ENCODE measurements at regions not wholly inside any gene's neighbourhood (a gene's known extent, or its start where the extent isn't known, plus 50 kb on each side); places are given as distances from the start of the nearest gene placed in this dataset.
"Not testable (repeated sequence)": the region's sequence is repeated elsewhere in the genome, so short reads cannot be mapped to it uniquely, and the experiment has no call there.

- FAIRE-seq (no peak), DNase-seq (ENCODE audit: low spot score) (no peak)
Observed at GRCh38 chr10:121365566-121365965, 232.7 kb downstream of the FGFR2 start.

GRCh38 chr10:121368347-121369025 is 229.8 kb downstream of the FGFR2 start:
- DNase-seq (ENCODE audit: low spot score) = no peak
- FAIRE-seq = no peak

- FAIRE-seq (no peak), DNase-seq (ENCODE audit: low spot score) (no peak)
Observed at GRCh38 chr10:121369616-121370015, 228.6 kb downstream of the FGFR2 start.

GRCh38 chr10:121371836-121372235 is 226.4 kb downstream of the FGFR2 start:
- no peak for FAIRE-seq
- DNase-seq (ENCODE audit: low spot score) = no peak

- DNase-seq (ENCODE audit: low spot score) = peak; percentile 30
- no peak for FAIRE-seq
Observed at GRCh38 chr10:121373411-121373810, 224.8 kb downstream of the FGFR2 start.

GRCh38 chr10:121374121-121374520 is 224.1 kb downstream of the FGFR2 start:
- FAIRE-seq (no peak), DNase-seq (ENCODE audit: low spot score) (no peak)

GRCh38 chr10:121375172-121375571 is 223.1 kb downstream of the FGFR2 start:
- FAIRE-seq (no peak), DNase-seq (ENCODE audit: low spot score) (no peak)

GRCh38 chr10:121378251-121378801 is 219.9 kb downstream of the FGFR2 start:
- no peak for DNase-seq (ENCODE audit: low spot score)
- no peak for FAIRE-seq

GRCh38 chr10:121379013-121379412 is 219.2 kb downstream of the FGFR2 start:
- FAIRE-seq (no peak), DNase-seq (ENCODE audit: low spot score) (no peak)

- FAIRE-seq = no peak
- DNase-seq (ENCODE audit: low spot score) = no peak
Observed at GRCh38 chr10:121380211-121380610, 218.0 kb downstream of the FGFR2 start.

- DNase-seq (ENCODE audit: low spot score); FAIRE-seq: not testable (repeated sequence)
Observed at GRCh38 chr10:121382029-121382520, 216.2 kb downstream of the FGFR2 start.

GRCh38 chr10:121385136-121385535 is 213.1 kb downstream of the FGFR2 start:
- no peak for FAIRE-seq
- DNase-seq (ENCODE audit: low spot score) = no peak

GRCh38 chr10:121392657-121393056 is 205.6 kb downstream of the FGFR2 start:
- no peak for FAIRE-seq
- no peak for DNase-seq (ENCODE audit: low spot score)

- FAIRE-seq = no peak
- DNase-seq (ENCODE audit: low spot score) = no peak
Observed at GRCh38 chr10:121393522-121393921, 204.7 kb downstream of the FGFR2 start.

- not testable (repeated sequence) for DNase-seq (ENCODE audit: low spot score); FAIRE-seq
Observed at GRCh38 chr10:121400507-121400906, 197.7 kb downstream of the FGFR2 start.

- DNase-seq (ENCODE audit: low spot score) (no peak), FAIRE-seq (no peak)
Observed at GRCh38 chr10:121403527-121403926, 194.7 kb downstream of the FGFR2 start.

GRCh38 chr10:121404611-121405010 is 193.6 kb downstream of the FGFR2 start:
- FAIRE-seq = no peak
- DNase-seq (ENCODE audit: low spot score) = no peak

- no peak for FAIRE-seq
- DNase-seq (ENCODE audit: low spot score) = no peak
Observed at GRCh38 chr10:121405096-121405495, 193.1 kb downstream of the FGFR2 start.

GRCh38 chr10:121405549-121405948 is 192.7 kb downstream of the FGFR2 start:
- FAIRE-seq (no peak), DNase-seq (ENCODE audit: low spot score) (no peak)

GRCh38 chr10:121405953-121406352 is 192.3 kb downstream of the FGFR2 start:
- no peak for FAIRE-seq
- DNase-seq (ENCODE audit: low spot score) = no peak

GRCh38 chr10:121406823-121407545 is 191.3 kb downstream of the FGFR2 start:
- no peak for FAIRE-seq

GRCh38 chr10:121409466-121410104 is 188.7 kb downstream of the FGFR2 start:
- no peak for FAIRE-seq

More at GRCh38 chr10:121406823-121407545, 191.3 kb downstream of the FGFR2 start:
- DNase-seq (ENCODE audit: low spot score) = peak; percentile 17

More at GRCh38 chr10:121409466-121410104, 188.7 kb downstream of the FGFR2 start:
- no peak for DNase-seq (ENCODE audit: low spot score)

All from RCC 7860 (cell line).